MM.1S (cell line): ENCODE measurements at regions not wholly inside any gene's neighbourhood (a gene's known extent, or its start where the extent isn't known, plus 50 kb on each side); places are given as distances from the start of the nearest gene placed in this dataset.

Experiments used
- DNase-seq: peaks from one replicate; pipeline ENCODE4 v3.0.0-alpha.2; 2015
- H2AFZ ChIP-seq: fragments of 300-600 bp; sonication (generic); 2 replicates; pipeline ENCODE4 v1.6.0; 2016; ENCODE audit warnings: antibody characterized with exemption, low read length
- H3F3A ChIP-seq: fragments of 300-600 bp; sonication (generic); 2 replicates; pipeline ENCODE4 v1.6.1; 2016; ENCODE audit warnings: mild to moderate bottlenecking, antibody characterized with exemption, low read length, moderate library complexity, mixed read lengths; ENCODE audit not compliant: insufficient read depth
- H3K27ac ChIP-seq: fragments of 300-600 bp; sonication (generic); 2 replicates; pipeline ENCODE4 v1.5.1; 2016; ENCODE audit warnings: mild to moderate bottlenecking, low read length
- H3K27me3 ChIP-seq: fragments of 300-600 bp; sonication (generic); replicated peaks from 2 replicates; pipeline ENCODE4 v1.6.0; 2016; ENCODE audit warnings: low read length; ENCODE audit not compliant: insufficient read depth
- H3K36me3 ChIP-seq: fragments of 300-600 bp; sonication (generic); replicated peaks from 2 replicates; pipeline ENCODE4 v1.6.1; 2016; ENCODE audit warnings: mild to moderate bottlenecking, low read length, mixed read lengths; ENCODE audit not compliant: insufficient read depth
- H3K4me1 ChIP-seq: fragments of 300-600 bp; sonication (generic); 2 replicates; pipeline ENCODE4 v1.6.1; 2016; ENCODE audit warnings: low read length, mixed read lengths
- H3K4me2 ChIP-seq: fragments of 300-600 bp; sonication (generic); 2 replicates; pipeline ENCODE4 v1.6.0; 2016; ENCODE audit warnings: low read depth, low read length
- H3K4me3 ChIP-seq: fragments of 300-600 bp; sonication (generic); 2 replicates; pipeline ENCODE4 v1.5.1; 2016; ENCODE audit warnings: low read length, mixed read lengths
- H3K79me2 ChIP-seq: fragments of 300-600 bp; sonication (generic); 2 replicates; pipeline ENCODE4 v1.6.1; 2016; ENCODE audit warnings: mixed run types, low read length, mixed read lengths
- H3K9ac ChIP-seq: fragments of 300-600 bp; sonication (generic); 2 replicates; pipeline ENCODE4 v1.6.1; 2016; ENCODE audit warnings: low read length, mixed read lengths
- H3K9me2 ChIP-seq: fragments of 300-600 bp; sonication (generic); replicated peaks from 2 replicates; pipeline ENCODE4 v1.6.1; 2016; ENCODE audit warnings: mild to moderate bottlenecking, low read length, mixed read lengths; ENCODE audit not compliant: insufficient read depth
- H3K9me3 ChIP-seq: fragments of 300-600 bp; sonication (generic); replicated peaks from 2 replicates; pipeline ENCODE4 v1.6.1; 2016; ENCODE audit warnings: mild to moderate bottlenecking, low read length, mixed read lengths; ENCODE audit not compliant: insufficient read depth
- H4K20me1 ChIP-seq: fragments of 300-600 bp; sonication (generic); 2 replicates; pipeline ENCODE4 v1.6.1; 2016; ENCODE audit warnings: mild to moderate bottlenecking, low read length, moderate library complexity, mixed read lengths; ENCODE audit not compliant: insufficient read depth
- EZH2 ChIP-seq: fragments of 300-600 bp; sonication (generic); optimal IDR thresholded peaks from 2 replicates; pipeline ENCODE3; 2017; ENCODE audit warnings: low read depth, mild to moderate bottlenecking, antibody characterized with exemption, low read length, mixed read lengths
- EZH2phosphoT487 ChIP-seq: fragments of 300-600 bp; sonication (generic); IDR thresholded peaks from 2 replicates; pipeline ENCODE4 v1.6.1; 2018; ENCODE audit warnings: antibody characterized with exemption, low read length
- TF ChIP-seq, protein P1 (sequence below): fragments of 300-600 bp; sonication (generic); IDR thresholded peaks from 2 replicates; pipeline ENCODE4 v1.5.1; 2016; ENCODE audit warnings: antibody characterized with exemption, low read length, mixed read lengths

GRCh38 chr20:56957737-56958553, 308.5 kb downstream of the BMP7 start:
- no peaks in the 10 kb centered on the region for H3F3A ChIP-seq
- H3K4me1 ChIP-seq: no peaks in the 10 kb centered on the region
- peaks cover 13% of the 10 kb centered on the region for H3K27me3 ChIP-seq
- H3K9me3 ChIP-seq: no peaks in the 10 kb centered on the region
- H3K9ac ChIP-seq: no peak overlapping the region
- no peak overlapping the region for H3K27ac ChIP-seq
- no peaks in the 10 kb centered on the region for H3K36me3 ChIP-seq
- H3K4me3 ChIP-seq: no peak overlapping the region
- no peaks in the 10 kb centered on the region for H3K79me2 ChIP-seq
- TF ChIP-seq EZH2phosphoT487 (no peak), EZH2 (no peak)
- TF ChIP-seq, protein P1, sequence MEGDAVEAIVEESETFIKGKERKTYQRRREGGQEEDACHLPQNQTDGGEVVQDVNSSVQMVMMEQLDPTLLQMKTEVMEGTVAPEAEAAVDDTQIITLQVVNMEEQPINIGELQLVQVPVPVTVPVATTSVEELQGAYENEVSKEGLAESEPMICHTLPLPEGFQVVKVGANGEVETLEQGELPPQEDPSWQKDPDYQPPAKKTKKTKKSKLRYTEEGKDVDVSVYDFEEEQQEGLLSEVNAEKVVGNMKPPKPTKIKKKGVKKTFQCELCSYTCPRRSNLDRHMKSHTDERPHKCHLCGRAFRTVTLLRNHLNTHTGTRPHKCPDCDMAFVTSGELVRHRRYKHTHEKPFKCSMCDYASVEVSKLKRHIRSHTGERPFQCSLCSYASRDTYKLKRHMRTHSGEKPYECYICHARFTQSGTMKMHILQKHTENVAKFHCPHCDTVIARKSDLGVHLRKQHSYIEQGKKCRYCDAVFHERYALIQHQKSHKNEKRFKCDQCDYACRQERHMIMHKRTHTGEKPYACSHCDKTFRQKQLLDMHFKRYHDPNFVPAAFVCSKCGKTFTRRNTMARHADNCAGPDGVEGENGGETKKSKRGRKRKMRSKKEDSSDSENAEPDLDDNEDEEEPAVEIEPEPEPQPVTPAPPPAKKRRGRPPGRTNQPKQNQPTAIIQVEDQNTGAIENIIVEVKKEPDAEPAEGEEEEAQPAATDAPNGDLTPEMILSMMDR: no peak
- no peak for DNase-seq
- H3K4me2 ChIP-seq: no peak overlapping the region
- no peaks in the 10 kb centered on the region for H3K9me2 ChIP-seq
- no peaks in the 10 kb centered on the region for H4K20me1 ChIP-seq
- no peak overlapping the region for H2AFZ ChIP-seq

DNA sequence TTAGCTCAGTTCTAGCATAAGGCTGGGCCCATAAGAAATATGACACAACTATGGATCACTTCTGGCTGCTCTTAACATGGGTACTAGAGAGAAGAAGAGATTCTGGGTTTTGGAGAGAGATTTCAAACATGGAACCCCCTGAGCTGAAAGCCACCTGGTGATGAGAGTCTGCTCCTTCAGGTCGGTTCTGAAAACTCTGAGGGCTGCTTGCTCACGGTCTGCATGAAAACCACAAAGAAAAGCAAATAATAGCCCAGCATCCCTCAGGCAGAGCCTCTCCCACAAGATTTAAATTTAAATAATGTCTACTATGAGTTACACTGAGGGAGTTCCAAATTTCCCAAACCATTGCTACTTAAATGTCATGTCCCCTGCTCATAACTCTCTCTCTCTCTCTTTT, 301.5 kb downstream of the BMP7 start:
- DNase-seq: peak; percentile 62
- Histone ChIP-seq H3K9me2 (no peaks in the 10 kb centered on the region), H3K4me3 (no peak overlapping the region), H3F3A (peaks cover 4% of the 10 kb centered on the region; the same call in 1 of the 2 replicates), H3K79me2 (no peaks in the 10 kb centered on the region), H3K9ac (no peak overlapping the region), H3K36me3 (no peaks in the 10 kb centered on the region), H2AFZ (no peak overlapping the region), H3K27me3 (no peaks in the 10 kb centered on the region), H3K27ac (no peak overlapping the region), H3K4me2 (peak overlapping the region; percentile 3; the same call in 1 of the 2 replicates), H4K20me1 (no peaks in the 10 kb centered on the region), H3K9me3 (no peaks in the 10 kb centered on the region), H3K4me1 (peaks cover 12% of the 10 kb centered on the region)
- TF ChIP-seq, protein P1: peak; percentile 27
- TF ChIP-seq EZH2: no peak
- no peak for TF ChIP-seq EZH2phosphoT487

- H3K4me1 ChIP-seq: peaks cover 12% of the 10 kb centered on the region
- no peaks in the 10 kb centered on the region for H4K20me1 ChIP-seq
- H3F3A ChIP-seq: peaks cover 4% of the 10 kb centered on the region; the same call in 1 of the 2 replicates
- no peak overlapping the region for H3K4me3 ChIP-seq
- no peak for DNase-seq
- no peak overlapping the region for H3K4me2 ChIP-seq
- no peaks in the 10 kb centered on the region for H3K27me3 ChIP-seq
- H3K27ac ChIP-seq: no peak overlapping the region
- TF ChIP-seq EZH2: no peak
- TF ChIP-seq, protein P1: no peak
- TF ChIP-seq EZH2phosphoT487: no peak
- H3K36me3 ChIP-seq: no peaks in the 10 kb centered on the region
- no peak overlapping the region for H3K9ac ChIP-seq
- no peaks in the 10 kb centered on the region for H3K9me3 ChIP-seq
- no peaks in the 10 kb centered on the region for H3K79me2 ChIP-seq
- no peak overlapping the region for H2AFZ ChIP-seq
- H3K9me2 ChIP-seq: no peaks in the 10 kb centered on the region
Observed at GRCh38 chr20:56967916-56968315, 298.5 kb downstream of the BMP7 start.
